Esophagus (tissue), 2 donors: ENCODE measurements at regions not wholly inside any gene's neighbourhood (a gene's known extent, or its start where the extent isn't known, plus 50 kb on each side); places are given as distances from the start of the nearest gene placed in this dataset.

Experiments used
- H3K27ac ChIP-seq, 2 donors: one replicate each; pipeline ENCODE4 v1.5.1; 2013; ENCODE audit warnings: low read depth in 2 of 2, mild to moderate bottlenecking in 2 of 2, inconsistent platforms in 1 of 2, low read length in 1 of 2, moderate library complexity in 1 of 2
- H3K27me3 ChIP-seq, 2 donors: one replicate each; pipeline ENCODE4 v1.6.1; 2013; ENCODE audit warnings: low read length in 2 of 2, control low read depth in 1 of 2, mild to moderate bottlenecking in 1 of 2; ENCODE audit not compliant: insufficient read depth in 2 of 2, control insufficient read depth in 1 of 2
- H3K36me3 ChIP-seq, 2 donors: one replicate each; pipeline ENCODE4 v1.6.1; 2013; ENCODE audit warnings: low read length in 1 of 2; ENCODE audit not compliant: control insufficient read depth in 2 of 2, insufficient read depth in 2 of 2
- H3K4me1 ChIP-seq, 2 donors: one replicate each; pipeline ENCODE4 v1.6.1; 2013; ENCODE audit warnings: low read length in 1 of 2; ENCODE audit not compliant: control insufficient read depth in 2 of 2, insufficient read depth in 2 of 2
- H3K4me3 ChIP-seq, 2 donors: one replicate each; pipeline ENCODE4 v1.5.1; 2013; ENCODE audit warnings: low read length in 2 of 2, mild to moderate bottlenecking in 2 of 2, low read depth in 1 of 2, moderate library complexity in 1 of 2
- H3K9me3 ChIP-seq, 2 donors: one replicate each; pipeline ENCODE4 v1.6.1; 2013; ENCODE audit warnings: mild to moderate bottlenecking in 2 of 2, low read depth in 1 of 2, low read length in 1 of 2, moderate library complexity in 1 of 2; ENCODE audit not compliant: control insufficient read depth in 2 of 2, insufficient read depth in 1 of 2
- WGBS, 2 donors: extraction: QIAGEN DNeasy Blood & Tissue Kit; methylation state at CpG; one replicate each; pipeline ENCODE4 v1.1.7; 2013; 5-methylcytosine and 5-hydroxymethylcytosine counted together
- donor health status: healthy with polysubstance abuse.
- donor health status: Bipolar disorder and iron deficiency.

DNA sequence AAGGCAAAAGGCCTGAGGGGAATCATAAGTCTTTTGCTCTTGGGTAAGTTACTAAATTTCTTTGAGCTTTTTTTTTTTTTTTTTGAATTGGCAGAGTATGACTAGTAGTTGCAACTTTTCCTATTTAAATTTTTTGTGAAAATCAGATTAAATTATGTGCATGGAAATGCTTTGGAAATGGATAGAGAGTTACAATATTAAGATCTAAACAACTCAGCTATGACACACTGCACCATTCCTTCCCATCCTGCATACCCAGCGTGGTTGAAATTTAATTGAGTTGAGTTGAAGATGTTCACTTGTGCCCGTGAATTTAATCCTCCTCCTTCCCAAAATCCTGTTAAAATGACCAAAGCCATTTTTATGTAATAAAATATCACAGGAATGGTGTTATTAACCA lies 296.4 kb downstream of the ACTL7B start:
- no peaks in the 10 kb centered on the region for H3K36me3 ChIP-seq
- H3K27me3 ChIP-seq = no peaks in the 10 kb centered on the region
- H3K27ac ChIP-seq = no peak overlapping the region
- no peak overlapping the region for H3K4me3 ChIP-seq
- no peaks in the 10 kb centered on the region for H3K9me3 ChIP-seq
- 69 to 84% methylated on average over 2 of the region's 2 CpGs for WGBS, 2 donors
- peaks cover 0 to 2% of the 10 kb centered on the region in 2 donors for H3K4me1 ChIP-seq

DNA sequence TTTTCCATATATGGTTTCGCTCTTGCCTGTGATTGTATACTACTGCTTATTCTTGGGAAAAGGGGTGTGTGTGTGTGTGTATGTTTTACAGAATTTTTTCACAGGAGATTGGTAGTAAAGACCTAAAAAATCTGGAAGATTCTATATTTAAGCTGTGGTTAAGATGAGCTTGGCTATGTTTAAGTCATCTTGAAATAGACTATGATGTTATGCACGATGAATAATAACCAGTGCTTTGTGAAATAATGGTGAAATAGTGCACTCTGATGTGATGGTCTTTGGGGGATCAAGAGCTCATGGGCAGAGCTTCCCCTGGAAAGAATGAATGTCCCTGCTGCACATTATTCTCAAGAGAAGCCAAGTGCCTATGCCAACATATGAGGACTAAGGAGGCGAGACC lies 301.0 kb downstream of the ACTL7B start:
- no peak overlapping the region for H3K4me3 ChIP-seq
- no peaks in the 10 kb centered on the region for H3K36me3 ChIP-seq
- 93 to 96% methylated on average over 3 of the region's 3 CpGs for WGBS, 2 donors
- no peaks in the 10 kb centered on the region for H3K27me3 ChIP-seq
- no peak overlapping the region for H3K27ac ChIP-seq
- peaks cover 0 to 4% of the 10 kb centered on the region in 2 donors for H3K4me1 ChIP-seq
- no peaks in the 10 kb centered on the region for H3K9me3 ChIP-seq

DNA sequence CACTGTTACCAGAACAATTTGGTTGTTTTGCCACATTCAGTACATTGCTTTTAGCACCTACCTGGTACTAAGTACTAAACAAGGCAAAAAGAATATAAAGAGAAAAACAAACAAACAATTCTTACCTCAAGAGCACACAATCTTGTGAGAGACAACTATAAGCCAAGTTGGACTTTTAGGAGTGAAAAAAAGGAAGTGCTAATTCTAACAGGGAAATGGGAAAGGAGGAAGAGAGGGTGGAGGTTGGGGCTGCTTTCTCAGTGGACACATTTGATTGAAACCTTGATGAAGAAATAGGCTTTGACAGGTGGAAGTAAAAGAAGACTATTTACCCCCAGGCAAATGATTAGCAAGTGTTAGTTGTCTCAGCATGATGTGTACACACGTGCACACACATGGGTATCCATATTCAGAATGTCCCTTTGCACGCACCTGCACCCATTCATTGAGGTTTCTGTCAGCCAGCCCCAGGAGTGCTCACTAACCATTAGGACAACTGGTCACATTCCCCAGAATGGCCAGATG lies 302.6 kb downstream of the ACTL7B start:
- peak overlapping the region; percentile 89 to 93 for H3K27ac ChIP-seq
- peaks cover 0 to 3% of the 10 kb centered on the region in 2 donors for H3K4me1 ChIP-seq
- 44 to 65% methylated on average over 2 of the region's 2 CpGs for WGBS, 2 donors

DNA sequence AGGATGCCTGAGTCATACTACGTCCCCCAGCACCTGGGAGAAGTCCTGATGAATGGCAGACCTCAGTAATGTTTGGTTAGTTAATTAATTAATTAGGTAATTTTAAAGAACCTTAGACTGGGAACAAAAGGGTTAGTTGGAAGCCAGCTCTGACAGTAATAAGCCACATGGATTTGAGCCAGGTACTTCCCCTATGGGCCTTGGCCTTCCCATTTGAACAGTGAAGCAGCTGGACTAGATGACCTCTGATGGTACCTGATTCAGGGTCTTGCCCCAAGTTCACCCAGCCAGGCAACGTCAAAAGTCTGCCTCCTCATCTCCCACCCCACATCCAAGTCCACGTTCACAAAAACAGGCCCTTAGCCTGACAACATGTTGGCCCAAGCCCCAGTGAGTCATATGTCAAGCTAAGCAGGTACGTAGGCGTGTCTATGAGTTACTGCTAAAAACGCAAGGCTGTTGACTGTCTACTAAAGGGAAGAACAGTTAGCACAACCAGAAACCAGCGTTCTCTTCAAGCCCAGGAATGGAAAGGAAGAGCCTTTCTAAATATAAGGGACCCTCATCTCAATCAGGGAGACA lies 303.2 kb downstream of the ACTL7B start:
- H3K27ac ChIP-seq = peak overlapping the region; percentile 93 to 97
- no peaks in the 10 kb centered on the region for H3K27me3 ChIP-seq
- no peaks in the 10 kb centered on the region for H3K36me3 ChIP-seq
- 37 to 47% methylated on average over 7 of the region's 7 CpGs for WGBS, 2 donors
- no peak overlapping the region for H3K4me3 ChIP-seq
- H3K9me3 ChIP-seq = no peaks in the 10 kb centered on the region
- peaks cover 0 to 3% of the 10 kb centered on the region in 2 donors for H3K4me1 ChIP-seq

More for the DNA sequence above, 302.6 kb downstream of the ACTL7B start:
- Histone ChIP-seq H3K4me3 (no peak overlapping the region), H3K36me3 (no peaks in the 10 kb centered on the region), H3K27me3 (no peaks in the 10 kb centered on the region), H3K9me3 (no peaks in the 10 kb centered on the region)

DNA sequence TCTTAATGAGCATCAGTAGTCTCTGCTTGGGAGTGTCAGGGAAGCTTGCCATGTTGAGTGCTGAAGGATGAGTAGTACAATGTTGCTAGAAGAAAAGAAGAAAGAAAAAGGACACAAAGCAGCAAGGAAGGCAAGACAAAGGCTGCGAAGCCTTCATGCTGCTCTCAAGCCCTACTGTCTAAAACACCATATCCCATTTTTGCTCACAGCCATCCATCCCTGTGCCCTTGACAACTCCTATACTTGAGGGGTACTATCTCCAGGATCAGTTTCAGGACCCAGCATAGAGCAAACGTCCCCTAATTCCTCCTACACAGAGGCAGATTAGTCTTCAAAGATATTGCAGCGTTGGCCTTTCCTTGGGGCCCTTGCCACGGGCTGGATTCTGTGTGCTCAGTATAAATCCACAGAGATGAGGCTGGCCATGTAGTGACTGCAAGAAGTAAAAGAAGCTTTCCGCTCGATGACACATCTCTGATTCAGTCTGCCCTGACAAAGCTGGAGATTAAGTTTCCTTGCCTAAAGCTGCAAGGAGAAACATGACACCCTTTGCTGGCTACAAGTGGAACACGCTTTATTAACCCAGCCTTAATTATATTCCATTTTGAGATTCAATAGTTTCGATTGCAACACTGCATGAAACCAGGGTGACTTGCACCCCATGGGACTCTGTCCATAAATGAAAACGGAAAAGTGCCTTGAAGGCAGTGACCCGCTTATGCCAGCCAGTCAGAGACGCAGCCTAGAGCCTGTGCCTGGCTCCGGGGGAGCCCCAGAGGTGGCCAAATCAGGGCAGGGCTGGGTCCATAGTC lies 304.6 kb downstream of the ACTL7B start:
- Histone ChIP-seq H3K9me3 (no peaks in the 10 kb centered on the region), H3K4me1 (peaks cover 0 to 3% of the 10 kb centered on the region in 2 donors), H3K36me3 (no peaks in the 10 kb centered on the region), H3K4me3 (no peak overlapping the region), H3K27me3 (no peaks in the 10 kb centered on the region), H3K27ac (peak overlapping the region; percentile 93 to 96)
- WGBS, 2 donors = 39 to 57% methylated on average over 12 of the region's 12 CpGs

DNA sequence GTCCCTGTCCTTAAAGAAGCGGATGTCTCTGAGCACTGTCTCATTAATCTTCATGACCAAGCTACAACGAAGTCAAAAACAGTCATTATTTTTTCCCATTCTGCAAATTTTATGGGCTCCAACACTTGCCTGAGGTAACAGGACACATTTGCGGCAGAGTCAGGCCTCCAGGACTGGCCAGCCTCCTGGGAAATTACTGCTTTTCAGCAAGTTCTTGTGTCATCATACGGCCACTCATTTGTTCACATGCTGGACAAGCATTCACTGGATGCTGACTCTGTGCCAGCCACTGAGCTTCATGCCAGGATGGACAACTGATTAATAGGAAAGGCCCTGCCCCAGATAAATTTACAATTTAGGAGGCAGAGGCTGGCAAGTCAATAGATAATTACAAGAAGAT lies 305.7 kb downstream of the ACTL7B start:
- peak overlapping the region; percentile 83 to 85 for H3K27ac ChIP-seq
- no peak overlapping the region for H3K4me3 ChIP-seq
- 68 to 74% methylated on average over 4 of the region's 4 CpGs for WGBS, 2 donors
- no peaks in the 10 kb centered on the region for H3K27me3 ChIP-seq
- H3K36me3 ChIP-seq = no peaks in the 10 kb centered on the region
- H3K9me3 ChIP-seq = no peaks in the 10 kb centered on the region
- peaks cover 0 to 3% of the 10 kb centered on the region in 2 donors for H3K4me1 ChIP-seq

DNA sequence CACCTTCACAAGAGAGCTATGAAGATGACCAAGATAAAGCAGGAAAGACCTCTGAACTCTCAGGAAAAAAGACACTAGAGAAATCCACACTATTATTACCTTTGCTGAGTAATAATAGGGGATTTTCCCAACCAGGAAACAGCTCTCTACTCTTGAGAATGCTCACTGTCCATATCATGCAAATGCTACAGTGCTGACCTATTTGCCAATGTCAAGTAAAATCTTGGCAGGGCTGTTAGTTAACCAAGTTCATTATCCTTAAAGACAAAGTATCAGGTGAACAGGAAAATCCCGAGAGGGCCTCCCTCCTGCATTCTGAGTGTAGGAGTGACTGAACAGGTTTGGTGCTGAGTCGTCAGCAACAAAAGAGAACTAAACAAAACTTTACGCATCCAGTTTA lies 306.6 kb downstream of the ACTL7B start:
- WGBS, 2 donors = 51 to 56% methylated on average over 3 of the region's 3 CpGs
- H3K4me1 ChIP-seq = peaks cover 0 to 3% of the 10 kb centered on the region in 2 donors
- peak overlapping the region; percentile 85 to 90 for H3K27ac ChIP-seq
- no peaks in the 10 kb centered on the region for H3K9me3 ChIP-seq
- no peaks in the 10 kb centered on the region for H3K27me3 ChIP-seq
- H3K4me3 ChIP-seq = no peak overlapping the region
- H3K36me3 ChIP-seq = no peaks in the 10 kb centered on the region

DNA sequence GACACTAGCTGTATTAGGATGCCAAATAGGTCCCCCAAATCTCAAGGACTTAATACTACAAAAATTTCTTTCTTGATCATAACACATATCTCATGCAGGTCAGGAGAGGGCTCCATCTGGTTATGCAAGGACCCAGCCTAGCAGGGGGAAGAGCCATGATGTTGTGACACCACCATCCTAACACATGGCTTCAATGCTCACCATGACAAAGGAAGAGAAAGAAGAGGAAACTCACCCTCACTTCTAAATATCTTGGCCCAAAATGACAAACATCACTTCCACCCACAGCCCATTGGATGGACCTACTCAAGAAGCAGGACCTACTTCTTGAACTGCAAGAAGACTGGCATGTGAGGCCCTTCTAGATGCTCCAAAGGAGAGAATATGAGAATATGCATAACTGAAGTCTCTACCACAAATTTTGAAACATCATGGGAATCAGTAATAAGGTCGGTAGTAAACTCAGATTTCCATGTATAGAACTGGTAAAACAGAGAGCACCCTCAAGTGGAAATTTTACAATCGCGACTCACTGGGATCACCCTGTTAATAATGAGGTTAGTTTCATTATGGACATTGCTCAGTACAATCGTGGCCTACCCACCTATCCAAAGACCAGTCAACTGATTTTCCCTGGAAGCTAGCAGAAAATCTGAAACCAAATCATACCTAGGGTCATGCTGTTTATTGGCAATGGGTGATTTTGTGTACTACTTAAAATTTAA lies 308.2 kb downstream of the ACTL7B start:
- 82 to 85% methylated on average over 4 of the region's 4 CpGs for WGBS, 2 donors
- H3K27ac ChIP-seq = no peak overlapping the region
- no peaks in the 10 kb centered on the region for H3K9me3 ChIP-seq
- no peaks in the 10 kb centered on the region for H3K27me3 ChIP-seq
- H3K4me1 ChIP-seq = peaks cover 0 to 6% of the 10 kb centered on the region in 2 donors
- H3K36me3 ChIP-seq = no peaks in the 10 kb centered on the region
- H3K4me3 ChIP-seq = no peak overlapping the region

DNA sequence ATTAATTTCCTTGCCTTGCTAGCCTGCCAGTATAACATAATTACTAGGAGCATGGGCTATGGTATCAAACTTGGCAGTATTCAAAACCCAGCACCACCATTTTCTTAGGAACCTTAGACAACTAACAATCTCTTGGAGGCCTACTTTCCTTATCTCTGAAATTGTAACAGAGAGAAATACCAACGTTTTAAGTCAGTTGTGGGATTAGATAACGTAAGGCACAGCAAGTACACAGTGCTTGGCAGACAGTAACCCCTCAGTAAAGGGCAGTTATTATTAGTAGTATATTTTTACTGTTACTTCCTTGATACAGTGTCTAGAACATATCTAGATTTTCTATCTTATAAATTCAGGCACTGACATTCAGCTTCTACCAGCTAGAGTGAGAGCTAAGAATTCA lies 309.6 kb downstream of the ACTL7B start:
- H3K36me3 ChIP-seq = no peaks in the 10 kb centered on the region
- no peak overlapping the region for H3K27ac ChIP-seq
- WGBS, 2 donors = 48 to 64% methylated on average over 2 of the region's 2 CpGs
- no peak overlapping the region for H3K4me3 ChIP-seq
- no peaks in the 10 kb centered on the region for H3K27me3 ChIP-seq
- H3K9me3 ChIP-seq = no peaks in the 10 kb centered on the region
- H3K4me1 ChIP-seq = peaks cover 2 to 6% of the 10 kb centered on the region in 2 donors
